ENCODE measurements at regions not wholly inside any gene's neighbourhood (a gene's known extent, or its start where the extent isn't known, plus 50 kb on each side); places are given as distances from the start of the nearest gene placed in this dataset.

DNA sequence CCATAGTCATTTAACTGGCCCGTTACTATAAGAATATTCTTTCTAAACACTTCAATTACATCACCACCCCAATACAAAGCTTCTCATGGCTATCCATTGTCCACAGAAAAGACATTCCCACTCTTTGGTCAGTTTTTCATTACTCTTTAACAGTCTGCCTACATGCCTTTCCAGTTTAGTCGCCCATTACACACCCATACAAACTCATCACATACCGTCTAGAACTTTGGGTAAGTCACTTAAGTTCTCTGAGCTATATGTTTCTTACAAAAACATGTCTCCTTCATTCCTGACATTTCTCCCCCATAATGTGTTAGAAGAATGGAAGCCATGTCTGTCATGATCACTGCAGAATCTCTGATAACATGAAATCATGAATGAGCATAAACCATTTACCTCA is 108.2 kb upstream of the STK17B start:
- DNase-seq: no peak

DNA sequence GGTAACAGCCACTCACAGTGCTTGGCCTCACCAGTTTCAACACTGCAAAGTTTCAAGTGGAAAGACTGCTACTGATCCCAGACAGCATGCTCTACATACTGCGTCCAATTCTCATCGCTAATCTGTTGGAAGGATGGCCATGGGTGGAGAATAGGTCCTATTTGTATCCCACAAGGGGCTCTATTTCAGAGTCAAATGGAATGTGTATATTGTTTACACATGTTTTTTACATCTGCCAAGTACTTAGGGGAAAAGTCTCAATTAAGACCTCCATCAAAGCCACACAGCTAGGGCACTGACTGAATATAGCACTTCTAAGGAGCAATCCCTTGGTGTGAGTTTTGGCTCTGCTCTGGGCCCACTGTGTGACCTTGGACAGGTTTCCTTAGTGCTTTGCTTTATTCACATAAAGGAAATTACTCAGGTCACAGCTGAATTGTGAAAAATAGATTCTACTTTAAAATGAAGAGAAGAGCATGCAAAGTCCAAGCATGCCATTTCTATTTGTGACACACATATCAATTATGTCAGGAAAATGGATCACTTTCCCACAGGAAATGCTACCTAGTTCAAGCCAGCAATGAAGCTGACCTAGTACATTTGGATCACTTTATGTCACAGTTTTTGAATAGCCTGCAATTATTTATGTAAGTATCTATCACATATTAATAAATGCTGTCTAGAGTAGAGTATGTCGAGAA is 112.9 kb upstream of the STK17B start:
- no peak for DNase-seq

DNA sequence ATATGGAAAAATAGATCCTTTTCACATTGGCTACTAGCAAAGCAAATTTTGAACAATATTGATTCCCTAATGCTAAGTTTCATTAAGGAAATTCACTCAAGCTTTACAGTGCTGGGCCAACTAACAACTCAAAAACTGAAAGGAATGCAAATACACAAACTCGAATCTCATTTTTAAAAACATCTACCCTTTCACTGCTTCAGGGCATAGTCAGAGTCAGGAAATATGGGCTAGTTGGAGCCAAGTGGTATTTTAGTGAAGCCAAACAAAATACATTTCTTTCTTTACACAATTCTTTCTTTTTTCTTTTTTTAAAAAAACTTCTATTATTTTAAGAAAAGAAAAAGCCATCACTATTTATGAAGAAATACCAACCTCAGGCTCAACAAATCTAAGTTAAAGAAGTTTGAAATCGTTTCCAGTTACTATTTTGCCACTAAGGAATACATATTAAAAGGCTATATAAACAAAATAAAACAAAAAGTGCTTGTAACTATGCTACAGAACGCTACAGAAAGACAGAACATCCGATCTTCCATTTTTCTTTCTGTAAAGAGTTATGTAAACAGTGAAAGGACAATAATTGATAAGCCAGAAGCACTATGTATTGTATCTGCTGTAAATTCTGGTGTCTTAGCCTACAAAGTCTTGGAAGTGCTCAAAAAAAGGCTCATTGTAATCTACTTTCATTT is 113.6 kb upstream of the STK17B start:
- no peak for DNase-seq

DNA sequence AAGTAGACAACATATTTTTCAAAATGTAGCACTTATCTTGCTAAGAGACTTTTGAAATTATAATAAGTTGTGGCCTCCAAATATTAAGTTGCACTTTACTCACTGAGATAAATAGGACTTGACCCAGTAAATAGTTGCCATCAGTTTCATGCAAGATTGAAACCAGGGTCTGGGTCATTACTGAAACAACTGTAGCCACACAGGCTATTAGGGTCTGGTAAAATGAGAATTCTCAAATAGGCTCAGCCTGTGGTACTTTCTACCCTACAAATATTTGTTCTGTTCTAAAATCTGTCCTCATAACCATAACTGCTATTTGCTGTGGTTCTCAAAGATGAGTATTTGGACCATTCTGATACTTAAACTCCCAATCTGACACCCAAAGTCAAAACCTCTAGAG is 115.4 kb upstream of the STK17B start:
- no peak for DNase-seq

DNA sequence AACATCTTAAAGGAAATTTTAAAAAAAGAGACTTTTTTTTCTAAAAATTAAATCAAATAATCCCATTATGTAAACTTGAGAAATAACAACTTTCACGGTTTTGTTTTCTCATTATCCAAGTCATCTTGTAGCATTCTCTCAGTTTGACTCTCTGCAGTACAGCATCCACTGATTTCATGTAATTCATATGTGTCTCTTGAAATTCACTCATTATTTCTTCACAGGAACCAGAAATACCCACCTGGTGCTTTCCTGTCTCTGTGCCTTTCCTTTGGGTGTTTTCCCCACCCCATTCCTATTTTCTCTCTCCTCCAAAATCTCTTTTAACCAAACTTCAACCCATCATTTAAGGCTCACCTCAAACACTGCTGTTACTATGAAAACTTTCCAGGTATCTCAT is 116.1 kb upstream of the STK17B start:
- DNase-seq: no peak

DNA sequence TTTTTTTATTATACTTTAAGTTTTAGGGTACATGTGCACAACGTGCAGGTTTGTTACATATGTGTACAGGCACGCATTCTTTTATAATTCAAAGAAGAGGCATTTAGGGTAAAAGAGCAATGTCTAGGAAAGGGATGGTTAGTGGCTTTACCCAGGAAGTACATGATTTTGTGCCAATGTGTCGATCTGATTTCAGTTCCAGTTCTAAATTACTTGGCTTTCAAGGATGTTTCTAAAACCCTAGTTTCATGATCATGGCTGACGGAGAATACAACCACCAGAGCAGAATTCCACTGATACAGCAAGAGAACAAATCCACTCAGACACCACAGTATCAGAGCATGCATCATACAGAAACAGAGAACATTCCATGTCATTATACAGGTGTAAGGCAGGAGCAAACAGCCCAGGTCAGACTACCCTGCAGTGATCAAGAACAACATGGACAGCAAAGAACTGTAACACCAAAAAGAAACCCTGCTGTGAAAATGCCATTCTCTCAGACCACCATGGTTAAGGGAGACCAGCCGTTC is 116.7 kb upstream of the STK17B start:
- no peak for DNase-seq

DNA sequence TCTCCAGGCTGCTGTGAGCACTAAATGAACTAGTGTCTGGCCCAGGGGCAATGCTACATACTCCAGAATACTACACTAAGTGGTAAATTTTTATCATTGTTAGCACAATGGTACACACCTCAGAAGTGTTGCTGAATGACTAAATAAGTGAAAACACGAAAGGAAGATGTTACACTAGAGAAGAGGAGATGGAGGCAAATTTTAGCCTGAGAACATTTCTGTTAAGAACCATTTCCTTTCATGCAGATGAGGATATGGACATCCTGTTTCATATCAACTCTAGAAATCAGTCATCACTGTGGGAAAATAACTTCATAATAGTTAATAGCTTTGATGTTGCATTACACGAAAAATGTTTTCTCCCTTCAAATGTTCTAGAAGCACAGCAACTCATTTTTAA is 117.6 kb upstream of the STK17B start:
- no peak for DNase-seq

DNA sequence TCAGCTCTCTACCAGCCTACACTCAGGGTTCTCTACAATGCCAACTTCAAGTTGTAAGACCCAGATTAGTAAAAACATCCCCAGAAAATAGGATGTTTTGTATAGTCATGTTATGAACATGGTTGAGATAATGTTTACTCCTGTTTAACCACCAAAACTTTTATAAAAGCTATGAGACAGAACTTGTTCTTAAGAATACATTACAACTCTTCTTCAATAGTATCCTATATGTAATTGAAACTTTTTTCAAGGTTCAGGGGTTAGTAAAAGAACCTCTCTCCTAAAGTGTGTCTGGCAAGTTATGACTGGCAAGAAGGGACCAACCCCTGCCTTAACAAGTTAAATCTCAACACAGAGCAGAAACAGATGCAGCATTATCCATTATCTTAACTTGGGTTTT is 118.8 kb upstream of the STK17B start:
- no peak for DNase-seq

DNA sequence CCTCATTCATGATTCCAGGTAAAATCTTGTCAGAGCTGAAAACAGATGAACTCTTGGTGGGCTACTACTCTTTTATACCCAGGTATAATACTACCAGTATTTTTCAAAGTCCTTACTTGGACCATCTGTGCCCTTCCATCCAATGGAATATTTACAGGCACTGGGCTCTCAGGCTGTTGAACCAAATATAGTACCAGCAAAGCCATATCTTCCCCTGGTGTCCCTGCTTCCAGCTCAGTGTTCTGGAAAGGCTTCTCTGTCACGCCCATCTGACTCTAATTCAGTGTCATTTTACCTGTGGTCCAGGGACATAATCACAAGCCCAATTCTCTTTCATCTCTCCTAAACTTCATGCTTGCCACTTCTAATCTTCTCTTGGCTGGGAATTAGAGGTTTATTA is 119.2 kb upstream of the STK17B start:
- no peak for DNase-seq

DNA sequence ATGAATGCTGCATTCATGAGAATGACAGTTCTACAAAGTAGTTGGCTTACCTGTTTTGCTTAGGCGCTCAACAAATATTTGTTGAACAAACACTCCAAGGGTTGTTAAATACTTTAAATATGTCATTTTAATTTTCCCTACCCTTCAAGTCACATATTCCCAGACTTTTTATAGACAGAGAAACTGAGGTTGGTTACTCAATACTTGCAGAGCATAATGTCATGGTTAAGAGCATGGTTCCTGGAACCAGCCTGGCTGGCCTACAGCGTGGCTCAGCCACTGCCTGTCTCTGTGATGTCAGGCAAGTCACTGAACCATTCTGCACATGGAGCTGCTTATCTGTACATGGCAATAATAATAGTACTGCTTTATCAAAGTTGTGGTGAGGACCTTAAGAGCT is 120.0 kb upstream of the STK17B start:
- DNase-seq: no peak

DNA sequence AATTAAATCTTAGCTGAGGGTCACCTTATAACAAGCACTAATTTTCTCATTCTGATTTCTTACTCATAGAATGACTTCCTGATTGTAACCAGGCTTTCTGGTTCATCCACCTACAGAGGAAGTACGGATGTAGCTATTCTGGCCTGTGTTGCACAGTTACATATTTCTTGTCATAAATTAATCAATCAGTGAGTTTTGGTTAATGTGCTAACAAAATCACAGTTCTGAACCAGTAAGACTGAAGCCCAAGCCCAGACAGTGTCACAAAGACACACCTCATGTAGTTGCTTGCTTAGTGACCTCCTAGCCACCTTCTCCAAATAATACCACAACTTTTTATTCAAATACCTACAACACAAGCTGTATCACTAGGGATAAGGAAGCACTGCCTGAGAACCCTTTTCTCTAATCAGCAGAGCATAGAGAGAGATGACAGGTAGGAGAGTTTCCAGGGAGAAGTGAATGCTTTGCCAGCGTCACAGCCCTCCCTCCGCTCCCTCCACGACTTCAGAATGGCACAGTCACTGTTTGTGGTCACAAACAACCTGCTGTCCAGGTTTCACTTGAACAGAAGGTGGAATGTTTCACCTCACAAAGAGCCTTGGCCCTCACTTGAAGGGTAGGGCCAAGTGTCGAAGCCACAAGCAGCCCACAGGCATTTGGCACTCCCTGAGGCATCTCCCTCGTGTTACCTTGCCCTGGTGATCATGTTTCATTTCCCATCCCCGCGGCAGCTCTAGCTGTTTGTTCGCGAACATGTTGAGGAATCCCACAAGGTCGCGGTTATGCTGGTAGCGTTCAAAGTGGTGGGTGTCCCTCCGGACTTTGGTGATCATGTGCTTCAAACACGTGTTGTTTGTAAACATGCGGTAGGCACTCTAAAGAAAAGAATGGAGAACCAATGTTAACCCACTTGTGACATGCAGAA is 120.8 kb upstream of the STK17B start:
- peak; percentile 9 for DNase-seq

DNA sequence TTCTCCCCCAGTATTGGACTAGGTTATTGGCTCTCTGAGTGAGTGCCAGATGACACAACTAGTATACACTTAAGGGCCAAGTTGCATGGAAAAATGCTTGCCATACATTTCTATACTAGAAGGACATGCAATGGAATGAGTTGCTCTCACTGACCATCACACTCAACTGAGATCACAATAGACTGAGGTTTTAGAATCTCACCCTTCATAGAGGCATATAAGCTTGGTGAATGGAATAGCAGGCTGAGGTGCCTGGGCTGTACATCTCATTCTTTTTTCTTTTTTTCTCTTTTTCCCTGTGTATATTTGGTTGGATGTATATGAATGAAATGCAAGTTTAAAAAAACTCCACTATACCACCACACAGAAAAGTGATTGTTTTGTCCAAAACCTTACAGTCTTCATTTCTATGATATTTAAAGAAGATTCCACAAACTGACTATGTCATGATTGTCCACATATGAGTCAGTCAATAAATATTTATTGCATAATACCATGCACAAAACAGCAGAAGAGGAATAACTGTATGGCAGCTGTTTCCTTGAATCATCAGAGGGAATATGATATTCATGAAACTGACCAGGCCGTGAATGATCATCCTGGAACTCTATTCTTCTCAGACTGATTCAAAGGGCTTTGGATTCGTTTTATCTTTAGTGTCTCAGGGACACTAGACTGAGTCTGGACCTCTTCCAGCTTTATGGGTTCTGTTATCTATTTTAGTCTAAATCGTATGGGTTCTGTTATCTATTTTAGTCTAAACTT is 122.6 kb upstream of the STK17B start:
- peak; percentile 39 for DNase-seq

DNA sequence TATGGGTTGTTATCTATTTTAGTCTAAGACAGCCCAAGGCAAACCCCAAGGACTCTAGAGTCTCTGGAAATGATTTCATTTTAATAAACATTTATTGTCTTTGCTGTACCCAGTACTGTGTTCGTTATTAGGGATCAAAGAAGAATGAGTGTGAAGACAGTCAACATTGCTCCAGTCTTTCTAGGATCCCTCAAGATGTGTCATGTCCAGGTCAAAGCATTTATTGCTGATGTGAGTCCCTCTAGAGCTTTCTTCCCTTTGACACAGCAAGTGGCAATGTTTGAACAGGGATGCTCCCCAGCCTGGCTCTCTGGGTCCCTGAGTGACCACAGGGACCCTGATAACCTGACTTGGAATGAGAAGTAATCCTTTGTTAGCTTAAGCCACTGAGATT is 123.1 kb upstream of the STK17B start:
- DNase-seq: no peak

DNA sequence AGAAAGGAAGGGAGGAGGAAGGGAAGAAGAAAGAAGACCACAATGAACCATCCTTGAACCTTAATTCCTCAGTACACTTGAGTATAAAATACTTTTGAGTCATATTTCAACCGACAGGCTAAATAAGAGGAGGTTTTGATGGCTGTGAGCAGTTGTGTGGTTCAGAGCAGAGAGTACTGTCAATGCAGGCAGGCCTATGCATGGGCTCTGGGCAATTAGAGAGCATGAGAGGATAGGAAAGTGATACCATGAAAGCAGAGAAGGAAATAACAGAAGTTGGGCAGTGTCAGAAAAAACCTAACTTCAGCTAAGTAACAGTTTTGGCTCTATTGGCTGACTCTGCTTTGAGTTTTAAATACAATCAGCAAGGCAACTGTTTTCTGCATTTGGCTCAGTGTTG is 123.6 kb upstream of the STK17B start:
- peak; percentile 32 for DNase-seq

DNA sequence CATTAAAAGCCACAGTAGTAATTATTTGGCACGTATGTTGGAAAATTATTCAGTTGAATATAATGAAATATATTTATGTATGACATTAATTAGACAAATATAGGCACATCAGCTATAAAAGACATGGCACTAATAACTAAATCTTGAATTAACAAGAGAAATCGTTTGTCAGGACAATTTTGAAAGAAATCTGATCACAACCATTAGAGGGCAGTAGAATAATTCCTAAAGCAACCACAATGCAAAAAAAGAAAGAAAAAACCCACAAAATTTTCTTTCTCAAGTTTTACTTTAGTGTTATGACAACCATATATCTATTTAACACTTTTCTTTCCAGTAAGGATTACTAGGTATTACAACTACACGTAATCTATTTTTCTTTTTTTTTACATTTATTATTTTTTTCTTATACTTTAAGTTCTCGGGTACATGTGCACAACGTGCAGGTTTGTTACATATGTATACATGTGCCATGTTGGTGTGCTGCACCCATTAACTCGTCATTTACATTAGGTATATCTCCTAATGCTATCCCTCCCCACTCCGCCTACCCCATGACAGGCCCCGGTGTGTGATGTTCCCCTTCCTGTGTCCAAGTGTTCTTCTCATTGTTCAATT is 126.8 kb upstream of the STK17B start:
- DNase-seq: peak; percentile 10

DNA sequence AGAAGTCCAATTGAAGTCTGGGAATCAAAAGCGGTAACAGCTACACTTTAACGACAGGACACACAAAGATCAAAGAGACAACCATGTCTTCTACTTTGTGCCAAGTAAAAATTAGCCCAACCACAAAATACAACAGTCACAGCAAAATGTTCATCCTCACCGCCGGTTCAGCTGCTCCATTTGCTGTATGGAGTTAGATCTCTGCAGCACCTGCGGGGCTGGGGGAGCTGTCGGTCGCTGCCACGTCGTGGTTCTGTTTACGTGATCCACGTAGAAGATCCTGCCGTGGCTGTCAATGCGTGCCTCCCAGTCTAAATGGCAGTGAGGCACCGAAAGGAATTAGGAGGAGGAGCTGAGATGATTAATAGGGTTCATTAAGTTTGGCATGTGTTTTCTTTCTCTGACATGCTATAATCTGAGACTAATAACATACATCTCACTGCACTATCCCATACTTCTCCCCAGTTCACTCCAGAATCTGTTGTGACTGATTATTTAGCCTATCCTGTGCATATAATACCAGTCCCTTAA is 136.5 kb upstream of the STK17B start:
- DNase-seq: no peak

DNA sequence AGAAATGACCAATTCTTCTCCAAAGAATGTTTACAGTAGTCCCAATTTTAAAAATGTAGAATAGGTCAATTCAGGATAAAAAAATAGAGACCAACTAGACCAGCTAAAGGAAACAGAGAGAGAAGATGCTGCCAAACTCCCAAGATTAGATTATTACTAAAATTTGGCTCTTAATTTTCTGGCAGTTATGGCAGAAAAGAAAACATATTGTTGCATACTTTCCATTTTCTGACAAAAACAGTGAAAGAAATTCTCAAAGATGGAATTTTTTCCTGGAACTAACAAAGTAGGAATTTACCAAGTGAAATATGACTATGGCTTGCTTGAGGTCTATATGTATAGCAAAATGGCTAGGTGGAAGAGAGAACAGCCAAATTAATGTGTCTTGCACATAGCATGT is 138.3 kb upstream of the STK17B start:
- no peak for DNase-seq

DNA sequence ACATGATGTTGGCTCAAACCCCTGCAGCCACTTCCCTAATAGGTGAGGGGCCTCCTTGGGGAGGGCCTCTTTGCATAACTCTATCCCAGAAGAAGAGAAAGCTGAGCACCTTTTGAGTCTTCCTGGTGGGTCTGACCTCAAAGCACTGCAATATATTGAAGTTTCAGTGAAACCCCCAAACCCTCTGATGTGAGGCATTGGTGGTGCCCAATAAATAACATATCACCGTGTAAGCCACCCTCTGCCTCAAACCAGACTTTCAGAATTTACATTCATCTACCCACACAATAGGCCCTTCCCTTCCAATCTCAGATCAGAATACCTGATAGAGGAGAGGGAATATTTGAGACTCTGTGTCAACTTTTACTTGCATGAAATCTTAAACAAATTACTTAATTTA is 142.8 kb upstream of the STK17B start:
- no peak for DNase-seq

DNA sequence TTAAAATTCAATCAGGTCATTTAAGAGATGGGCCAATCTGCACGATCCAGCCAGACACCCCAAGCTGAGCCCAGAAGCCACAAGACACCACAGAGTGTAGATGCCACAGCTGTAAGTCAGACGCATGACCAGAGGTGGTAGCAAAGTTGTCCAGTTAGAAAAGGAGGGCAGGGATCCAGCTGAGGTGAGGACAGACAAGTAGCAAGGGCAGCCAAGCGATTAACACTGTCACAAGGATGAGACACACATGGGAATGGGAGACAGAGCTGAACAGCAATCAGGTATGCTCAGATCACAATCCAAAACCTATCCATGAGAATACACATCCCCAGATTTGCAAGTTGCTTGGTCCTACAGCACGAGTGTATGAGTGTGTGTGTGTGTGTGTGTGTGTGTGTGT is 143.4 kb upstream of the STK17B start:
- no peak for DNase-seq

DNA sequence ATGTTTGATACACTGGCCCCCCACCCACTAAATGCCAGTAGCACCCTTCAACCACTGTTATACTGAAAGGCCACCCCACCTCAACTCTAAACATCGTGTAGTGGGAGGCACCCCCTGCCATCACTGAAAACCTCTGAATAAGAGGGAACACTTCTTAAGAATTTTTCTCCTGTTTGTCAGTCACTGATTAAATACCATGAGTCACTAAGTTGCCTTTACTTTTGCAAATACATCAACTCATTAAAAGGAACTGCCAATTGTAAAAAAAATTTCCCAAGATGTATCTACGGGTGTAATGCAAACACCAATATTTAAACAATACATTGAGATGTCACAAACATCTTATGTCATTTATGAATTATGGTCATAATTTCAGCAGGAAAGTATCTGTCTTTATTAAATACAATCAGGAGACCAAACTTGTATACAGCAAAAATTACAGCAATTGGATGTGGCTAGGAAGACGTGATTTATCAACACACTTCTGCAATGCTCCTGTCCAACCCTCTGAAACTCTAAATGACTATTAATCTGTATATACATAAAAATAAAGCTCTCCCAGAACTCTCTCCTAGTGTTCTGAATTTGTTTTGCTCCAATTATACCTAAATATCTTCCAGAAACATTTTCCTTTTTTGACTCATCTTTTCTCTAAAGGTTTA is 144.1 kb upstream of the STK17B start:
- DNase-seq: no peak

DNA sequence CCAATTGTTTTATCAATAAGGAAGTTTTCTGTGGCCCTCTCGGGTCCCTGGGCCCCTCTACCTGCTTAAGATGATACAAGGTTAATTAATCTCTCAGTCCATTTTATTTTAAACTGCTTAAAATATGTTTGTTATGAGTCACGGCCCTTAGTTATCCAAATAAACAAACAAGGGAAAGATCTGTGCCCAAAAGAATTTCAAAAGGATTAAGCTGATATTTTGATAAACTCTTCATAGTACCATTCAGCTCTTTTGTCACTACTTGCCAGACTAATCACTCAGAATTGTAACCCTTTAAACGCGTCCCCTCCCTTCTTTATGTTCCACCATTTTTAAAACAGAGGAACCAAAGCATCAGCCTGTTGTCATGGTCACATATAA is 144.7 kb upstream of the STK17B start:
- DNase-seq: no peak
